Skeletal muscle cell (primary cell): ENCODE measurements at regions not wholly inside any gene's neighbourhood (a gene's known extent, or its start where the extent isn't known, plus 50 kb on each side); places are given as distances from the start of the nearest gene placed in this dataset.

ENCODE experiments used
- DNase-seq: peaks from one replicate; pipeline ENCODE4 v3.0.0-alpha.2; 2010; ENCODE audit warnings: low read depth
- H3K4me3 ChIP-seq: 2 replicates; pipeline ENCODE4 v1.5.1; 2011; ENCODE audit warnings: low read depth, mild to moderate bottlenecking, control low read depth, low read length, moderate library complexity

GRCh38 chr10:118112543-118113125, 65.9 kb upstream of the RAB11FIP2 start:
- no peak for DNase-seq
- no peak overlapping the region for H3K4me3 ChIP-seq

- no peak for DNase-seq
- no peak overlapping the region for H3K4me3 ChIP-seq
These were observed 64.0 kb upstream of the RAB11FIP2 start for GRCh38 chr10:118110750-118111149.

GRCh38 chr10:118108194-118109026, 61.7 kb upstream of the RAB11FIP2 start:
- no peak overlapping the region for H3K4me3 ChIP-seq
- no peak for DNase-seq

- H3K4me3 ChIP-seq, result no peak overlapping the region
- DNase-seq, result no peak
These were observed 60.8 kb upstream of the RAB11FIP2 start for GRCh38 chr10:118107541-118107940.

GRCh38 chr10:118107040-118107439, 60.3 kb upstream of the RAB11FIP2 start:
- no peak overlapping the region for H3K4me3 ChIP-seq
- DNase-seq, result no peak

GRCh38 chr10:118106426-118106825, 59.7 kb upstream of the RAB11FIP2 start:
- no peak overlapping the region for H3K4me3 ChIP-seq
- DNase-seq, result no peak

GRCh38 chr10:118102121-118102520, 55.4 kb upstream of the RAB11FIP2 start:
- DNase-seq, result no peak

GRCh38 chr10:118101501-118101900, 54.8 kb upstream of the RAB11FIP2 start:
- no peak for DNase-seq
- no peak overlapping the region for H3K4me3 ChIP-seq

More at GRCh38 chr10:118102121-118102520, 55.4 kb upstream of the RAB11FIP2 start:
- H3K4me3 ChIP-seq, result no peak overlapping the region
